ENCODE measurements at regions not wholly inside any gene's neighbourhood (a gene's known extent, or its start where the extent isn't known, plus 50 kb on each side); places are given as distances from the start of the nearest gene placed in this dataset.

DNA sequence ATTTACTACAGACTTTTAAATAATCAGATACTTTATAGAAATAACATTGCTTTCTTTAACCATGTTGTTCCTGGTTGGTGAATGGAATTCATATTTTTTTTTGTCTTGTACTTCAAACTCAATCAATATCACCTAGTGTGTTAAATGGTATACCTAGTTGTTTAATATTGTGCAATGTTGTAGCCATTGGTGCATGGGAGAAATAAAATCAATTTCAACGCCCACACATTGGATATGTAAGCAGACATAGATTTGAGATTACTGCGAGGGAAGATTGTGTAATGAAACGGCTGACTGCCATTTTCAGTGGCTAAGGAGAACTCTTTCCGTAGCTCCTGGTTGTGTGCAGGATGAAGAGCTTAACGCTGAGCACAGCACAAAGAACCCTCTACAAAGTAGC, 626.1 kb downstream of the TMEM182 start:
- H3K36me3 ChIP-seq, result no peaks in the 10 kb centered on the region
- intact Hi-C loops (cut with DNase I; ENCODE audit: low total_unique reads), result no loop called here
- no peak overlapping the region for H3K4me3 ChIP-seq
- TF ChIP-seq POLR2AphosphoS5 (IDR thresholded peaks at IDR 0.05) (no peak), POLR2A (IDR thresholded peaks at IDR 0.05) (no peak)
- TF ChIP-seq, protein P1, sequence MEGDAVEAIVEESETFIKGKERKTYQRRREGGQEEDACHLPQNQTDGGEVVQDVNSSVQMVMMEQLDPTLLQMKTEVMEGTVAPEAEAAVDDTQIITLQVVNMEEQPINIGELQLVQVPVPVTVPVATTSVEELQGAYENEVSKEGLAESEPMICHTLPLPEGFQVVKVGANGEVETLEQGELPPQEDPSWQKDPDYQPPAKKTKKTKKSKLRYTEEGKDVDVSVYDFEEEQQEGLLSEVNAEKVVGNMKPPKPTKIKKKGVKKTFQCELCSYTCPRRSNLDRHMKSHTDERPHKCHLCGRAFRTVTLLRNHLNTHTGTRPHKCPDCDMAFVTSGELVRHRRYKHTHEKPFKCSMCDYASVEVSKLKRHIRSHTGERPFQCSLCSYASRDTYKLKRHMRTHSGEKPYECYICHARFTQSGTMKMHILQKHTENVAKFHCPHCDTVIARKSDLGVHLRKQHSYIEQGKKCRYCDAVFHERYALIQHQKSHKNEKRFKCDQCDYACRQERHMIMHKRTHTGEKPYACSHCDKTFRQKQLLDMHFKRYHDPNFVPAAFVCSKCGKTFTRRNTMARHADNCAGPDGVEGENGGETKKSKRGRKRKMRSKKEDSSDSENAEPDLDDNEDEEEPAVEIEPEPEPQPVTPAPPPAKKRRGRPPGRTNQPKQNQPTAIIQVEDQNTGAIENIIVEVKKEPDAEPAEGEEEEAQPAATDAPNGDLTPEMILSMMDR (IDR thresholded peaks at IDR 0.05 in 8 of 11, conservative IDR thresholded peaks at IDR 0.05 in 3 of 11), result no peak
- H3K27me3 ChIP-seq (replicated peaks in 1 of 7), result no peaks in the 10 kb centered on the region
- no peak for DNase-seq
- WGBS, 5 donors, result 87 to 94% (median 91%) methylated on average over 5 of the region's 5 CpGs
- H3K27ac ChIP-seq, result no peak overlapping the region
- no peaks in the 10 kb centered on the region for H3K4me1 ChIP-seq
- H3K9me3 ChIP-seq, result peaks cover 0 to 8% (median 0%) of the 10 kb centered on the region in 8 donors

DNA sequence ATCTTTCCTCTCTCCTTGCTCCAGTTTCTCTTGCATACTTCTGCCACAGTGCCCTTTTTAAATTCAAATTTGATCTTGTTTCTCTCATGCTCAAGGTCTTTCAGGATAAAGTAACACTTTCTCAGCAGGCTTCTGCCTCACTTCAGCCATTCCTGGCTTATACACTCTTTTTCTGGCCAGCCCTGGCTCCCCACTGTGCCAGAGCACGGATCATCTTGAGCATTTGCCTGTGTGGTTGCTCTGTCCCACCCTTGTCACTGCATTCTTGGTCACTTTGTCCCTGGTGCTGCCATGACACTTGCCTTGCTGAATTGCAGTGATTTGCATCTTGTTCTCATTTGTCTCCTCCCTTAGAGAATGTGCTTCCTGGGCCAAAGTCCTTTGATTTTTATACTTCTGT, 634.3 kb downstream of the TMEM182 start:
- TF ChIP-seq, protein P1 (IDR thresholded peaks at IDR 0.05 in 8 of 11, conservative IDR thresholded peaks at IDR 0.05 in 3 of 11), result no peak
- TF ChIP-seq POLR2AphosphoS5 (IDR thresholded peaks at IDR 0.05) (no peak), POLR2A (IDR thresholded peaks at IDR 0.05) (no peak)
- WGBS, 5 donors, result 21 to 33% (median 22%) methylated on average over 1 of the region's 1 CpG
- intact Hi-C loops (cut with DNase I; ENCODE audit: low total_unique reads), result no loop called here
- H3K27me3 ChIP-seq (replicated peaks in 1 of 7), result no peaks in the 10 kb centered on the region
- DNase-seq, result no peak
- H3K36me3 ChIP-seq, result no peaks in the 10 kb centered on the region
- H3K27ac ChIP-seq, result no peak overlapping the region
- H3K9me3 ChIP-seq, result peaks cover 0 to 16% (median 6%) of the 10 kb centered on the region in 8 donors
- H3K4me3 ChIP-seq, result no peak overlapping the region
- H3K4me1 ChIP-seq, result no peaks in the 10 kb centered on the region

DNA sequence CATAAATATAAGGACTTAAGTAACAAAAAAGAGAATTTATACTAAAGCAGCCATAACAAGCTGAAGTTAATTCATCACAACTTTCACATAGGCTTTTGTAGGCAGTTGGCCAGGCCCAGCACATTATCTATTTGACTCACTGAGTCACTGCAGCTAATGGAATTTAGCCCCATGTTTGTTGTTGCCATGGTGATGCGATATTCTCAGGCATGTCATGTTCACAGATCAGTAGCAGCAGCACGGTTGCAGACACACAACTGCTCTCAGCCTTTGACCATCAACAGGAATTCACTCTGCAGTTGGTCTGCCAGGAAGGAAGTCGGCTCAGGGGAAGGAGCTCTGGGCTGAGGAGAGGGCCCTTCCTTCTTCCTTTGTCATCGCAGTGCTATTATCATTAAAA, 639.8 kb downstream of the TMEM182 start:
- no peak for DNase-seq
- H3K27me3 ChIP-seq (replicated peaks in 1 of 7), result no peaks in the 10 kb centered on the region
- TF ChIP-seq, protein P1 (IDR thresholded peaks at IDR 0.05 in 8 of 11, conservative IDR thresholded peaks at IDR 0.05 in 3 of 11), result no peak
- TF ChIP-seq POLR2A (IDR thresholded peaks at IDR 0.05) (no peak), POLR2AphosphoS5 (IDR thresholded peaks at IDR 0.05) (no peak)
- H3K4me1 ChIP-seq, result no peaks in the 10 kb centered on the region
- no peaks in the 10 kb centered on the region for H3K36me3 ChIP-seq
- H3K27ac ChIP-seq, result no peak overlapping the region
- intact Hi-C loops (cut with DNase I; ENCODE audit: low total_unique reads), result no loop called here
- peaks cover 0 to 3% (median 0%) of the 10 kb centered on the region in 8 donors for H3K9me3 ChIP-seq
- H3K4me3 ChIP-seq, result no peak overlapping the region
- WGBS, 5 donors, result 17 to 23% (median 22%) methylated on average over 4 of the region's 4 CpGs

DNA sequence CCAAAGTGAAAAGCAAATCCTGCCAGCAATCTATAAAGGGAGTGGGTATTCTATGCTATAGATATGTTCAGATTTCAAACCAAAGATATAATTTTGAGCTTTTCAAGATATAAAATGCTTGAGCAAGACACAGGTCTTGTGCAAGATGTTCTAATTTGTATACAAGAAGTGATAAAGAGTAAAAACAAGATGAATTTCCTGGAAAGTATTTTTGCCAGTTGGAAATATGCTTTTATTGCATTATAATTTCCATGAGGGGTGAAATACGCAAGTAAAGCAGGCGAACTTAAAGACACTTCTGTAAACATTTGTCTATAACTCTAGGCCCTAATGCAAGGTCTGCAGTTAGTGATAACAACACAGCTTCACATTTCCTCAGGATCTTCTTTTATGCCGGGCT, 640.5 kb downstream of the TMEM182 start:
- H3K4me3 ChIP-seq, result no peak overlapping the region
- H3K27me3 ChIP-seq (replicated peaks in 1 of 7), result no peaks in the 10 kb centered on the region
- H3K9me3 ChIP-seq, result no peaks in the 10 kb centered on the region
- DNase-seq, result no peak
- H3K4me1 ChIP-seq, result no peaks in the 10 kb centered on the region
- TF ChIP-seq, protein P1 (IDR thresholded peaks at IDR 0.05 in 8 of 11, conservative IDR thresholded peaks at IDR 0.05 in 3 of 11), result no peak
- TF ChIP-seq POLR2A (IDR thresholded peaks at IDR 0.05), result no peak
- TF ChIP-seq POLR2AphosphoS5 (IDR thresholded peaks at IDR 0.05), result no peak
- intact Hi-C loops (cut with DNase I; ENCODE audit: low total_unique reads), result no loop called here
- 82 to 95% (median 90%) methylated on average over 3 of the region's 3 CpGs for WGBS, 5 donors
- H3K27ac ChIP-seq, result no peak overlapping the region
- no peaks in the 10 kb centered on the region for H3K36me3 ChIP-seq
